HepG2 (cell line): ENCODE measurements at regions not wholly inside any gene's neighbourhood (a gene's known extent, or its start where the extent isn't known, plus 50 kb on each side); places are given as distances from the start of the nearest gene placed in this dataset.

ENCODE experiments used
- ATAC-seq: fragments of 200-7000 bp; cut with Tn5 transposase; 3 replicates; pipeline ENCODE4 v1.9.1; 2020; ENCODE audit warnings: mild to moderate bottlenecking, moderate library complexity
- BruUV-seq: library from RNA; stranded (reverse); fragments of 400-500 nt; replicated peaks from 2 replicates; lab custom pipeline; 2021; lab: Mats Ljungman, UMichigan
- CTCF ChIA-PET: fragments of 300-600 bp; formaldehyde crosslinking; extraction: SDS; loops from one replicate; lab custom pipeline; 2021; ENCODE audit warnings: low total read pairs, inconsistent platforms, low intra/inter-chr PET ratio; lab: Yijun Ruan, JAX
- POLR2A ChIA-PET: fragments of 350-600 bp; sonication (Branson Sonifier 250); formaldehyde crosslinking; loops from one replicate; lab custom pipeline; 2020; ENCODE audit warnings: antibody characterized with exemption, inconsistent platforms; lab: Yijun Ruan, JAX
- DNase-seq: peaks from one replicate; pipeline ENCODE4 v3.0.0-alpha.2; 2015; ENCODE audit warnings: low spot score
- FAIRE-seq: peaks from 3 replicates; lab custom pipeline; 2011; peaks lifted over from hg19 to GRCh38; lab: Jason Lieb, UNC
- H2AFZ ChIP-seq: one replicate; pipeline ENCODE4 v1.6.1; 2011; ENCODE audit warnings: low read length, inconsistent platforms
- H3K27ac ChIP-seq: fragments of 300-600 bp; 3 replicates; pipeline ENCODE4 v1.8.0; 2011; ENCODE audit warnings: mixed run types, mild to moderate bottlenecking, mixed read lengths, low read length, inconsistent platforms; ENCODE audit not compliant: insufficient read depth; ENCODE audit errors: extremely low read length
- H3K27me3 ChIP-seq, 2 experiments: fragments of 200-600 bp in 1 of 2; 2 replicates in 1 of 2; 3 replicates in 1 of 2; pipeline versions ENCODE4 v1.6.0 to v1.8.0; 2011; ENCODE audit warnings: low read length in 2 of 2, mild to moderate bottlenecking in 2 of 2, moderate library complexity in 2 of 2, inconsistent platforms in 1 of 2; ENCODE audit not compliant: insufficient read depth in 2 of 2, control insufficient read depth in 1 of 2
- H3K36me3 ChIP-seq, 2 experiments: fragments of 200-600 bp in 1 of 2; replicated peaks in 1 of 2; 2 replicates in 1 of 2; 3 replicates in 1 of 2; pipeline versions ENCODE4 v1.5.1 to v1.8.0; 2011; ENCODE audit warnings: low read length in 2 of 2, inconsistent platforms in 1 of 2; ENCODE audit not compliant: insufficient read depth in 2 of 2, control insufficient read depth in 1 of 2
- H3K4me1 ChIP-seq: 2 replicates; pipeline ENCODE4 v1.5.1; 2012; ENCODE audit warnings: low read length, inconsistent platforms; ENCODE audit not compliant: insufficient read depth
- H3K4me2 ChIP-seq: 2 replicates; pipeline ENCODE4 v1.6.0; 2011; ENCODE audit warnings: low read depth, low read length, inconsistent platforms
- H3K4me3 ChIP-seq, 3 experiments: fragments of 200-600 bp in 1 of 3; sonication (generic), shearing (Covaris generic) in 1 of 3; replicated peaks in 1 of 3; 2 replicates each; pipeline ENCODE4 v1.5.1; 2011 to 2016; ENCODE audit warnings: low read length in 3 of 3, inconsistent platforms in 2 of 3, low read depth in 2 of 3, mild to moderate bottlenecking in 2 of 3, control low read depth in 1 of 3, mixed read lengths in 1 of 3; ENCODE audit not compliant: insufficient read depth in 1 of 3
- H3K79me2 ChIP-seq: one replicate; pipeline ENCODE4 v1.6.1; 2011; ENCODE audit warnings: low read length, inconsistent platforms; ENCODE audit not compliant: insufficient read depth
- H3K9ac ChIP-seq: 2 replicates; pipeline ENCODE4 v1.6.0; 2011; ENCODE audit warnings: mild to moderate bottlenecking, low read depth, low read length, inconsistent platforms; ENCODE audit not compliant: insufficient read depth
- H3K9me3 ChIP-seq: 2 replicates; pipeline ENCODE4 v1.5.1; 2012; ENCODE audit warnings: mild to moderate bottlenecking, low read length
- H4K20me1 ChIP-seq: 2 replicates; pipeline ENCODE4 v1.6.0; 2011; ENCODE audit warnings: inconsistent platforms, mild to moderate bottlenecking, low read length, moderate library complexity; ENCODE audit not compliant: insufficient read depth
- ARHGAP35 ChIP-seq: sonication (generic); formaldehyde crosslinking; IDR thresholded peaks from 2 replicates; pipeline ENCODE4 v1.9.0; 2022; ENCODE audit warnings: mild to moderate bottlenecking, inconsistent platforms, moderate library complexity, missing genetic modification reagents, borderline replicate concordance
- CEBPB ChIP-seq: IDR thresholded peaks from 2 replicates; pipeline ENCODE4 v1.6.1; 2011; ENCODE audit warnings: low read depth, low read length, improper control_type of control experiment, borderline replicate concordance
- DNMT3B ChIP-seq: conservative IDR thresholded peaks from 2 replicates; pipeline ENCODE4 v1.6.1; 2016; ENCODE audit warnings: missing biosample characterization, control low read depth
- FOSL2 ChIP-seq: sonication (generic); formaldehyde crosslinking; IDR thresholded peaks from 2 replicates; pipeline ENCODE4 v1.4.0; 2020; ENCODE audit warnings: missing genetic modification reagents
- MAFK ChIP-seq, 2 experiments: IDR thresholded peaks in 1 of 2; conservative IDR thresholded peaks in 1 of 2; 2 replicates each; pipeline ENCODE4 v1.6.1; 2011; ENCODE audit warnings: improper control_type of control experiment in 2 of 2, low read length in 2 of 2
- NFRKB ChIP-seq: fragments of 450-650 bp; IDR thresholded peaks from 2 replicates; pipeline ENCODE4 v1.6.1; 2017
- ZNF781 ChIP-seq: sonication (generic); formaldehyde crosslinking; IDR thresholded peaks from 2 replicates; pipeline ENCODE4 v1.5.1; 2020; ENCODE audit warnings: borderline replicate concordance, mild to moderate bottlenecking, missing genetic modification reagents; ENCODE audit errors: not compliant biosample characterization
- ZZZ3 ChIP-seq: sonication (generic); formaldehyde crosslinking; IDR thresholded peaks from 2 replicates; pipeline ENCODE4 v1.4.0; 2020; ENCODE audit warnings: missing genetic modification reagents, mild to moderate bottlenecking, borderline replicate concordance
- WGBS: methylation state at CpG from one replicate; pipeline ENCODE4 v1.1.6; 2017; ENCODE audit warnings: low lambda C conversion rate; 5-methylcytosine and 5-hydroxymethylcytosine counted together
- in situ Hi-C: cut with HindIII; loops from 2 replicates; pipeline ENCODE4 v1.10.0; 2017; ENCODE audit warnings: low pct_unique_long_range_greater_than_20kb; ENCODE audit not compliant: extremely low pct_ligation_motif_present
- intact Hi-C: fragments of 100-400 bp; cut with micrococcal nuclease; formaldehyde crosslinking; loops from one replicate; pipeline ENCODE4 v1.10.0; 2022; ENCODE audit not compliant: unreplicated experiment
- TF ChIP-seq, protein P1 (sequence below): IDR thresholded peaks from 2 replicates; pipeline ENCODE4 v1.6.1; 2016; ENCODE audit warnings: control low read depth
- TF ChIP-seq, protein P2 (sequence below): IDR thresholded peaks from 2 replicates; pipeline ENCODE4 v1.4.0; 2020; ENCODE audit warnings: mild to moderate bottlenecking, missing genetic modification reagents

DNA sequence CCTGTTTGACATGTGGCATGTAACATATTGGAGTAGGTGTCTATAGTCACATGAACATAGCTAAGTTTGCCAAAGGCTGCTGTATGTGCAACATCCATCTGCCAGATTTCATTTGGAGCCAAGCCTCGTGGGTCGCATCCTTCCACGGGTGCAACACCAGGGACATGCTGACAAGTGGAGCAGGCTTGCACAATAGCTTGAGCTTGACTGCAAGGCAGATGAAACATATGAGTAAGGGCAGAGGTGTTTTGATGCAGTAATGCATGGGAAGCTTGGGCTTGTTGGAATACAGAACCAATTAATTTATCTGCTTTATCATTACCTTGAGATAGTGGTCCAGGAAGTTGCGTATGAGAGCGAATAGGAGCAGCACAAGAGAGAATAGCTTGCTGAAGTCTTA is 74.1 kb upstream of the BTN3A2 start:
- no peak overlapping the region for H3K4me2 ChIP-seq
- H3K36me3 ChIP-seq, result no peaks in the 10 kb centered on the region
- H3K4me3 ChIP-seq, result no peak overlapping the region
- FAIRE-seq (no peak), DNase-seq (no peak), ATAC-seq (no peak)
- TF ChIP-seq CEBPB, result peak; percentile 58
- TF ChIP-seq ZZZ3, result no peak
- ChIA-PET CTCF (no interaction called here), POLR2A (interaction anchor here (0.9 to 1.6 kb wide), 3 partner anchors 14 to 75 kb away, joined by 3 read pairs; a partner anchor contains a TSS)
- peaks cover 31% of the 10 kb centered on the region for H3K4me1 ChIP-seq
- intact Hi-C loops, result no loop called here
- H4K20me1 ChIP-seq, result no peaks in the 10 kb centered on the region
- no peaks in the 10 kb centered on the region for H3K9me3 ChIP-seq
- H3K27ac ChIP-seq, result no peak overlapping the region
- WGBS, result 50% methylated on average over 5 of the region's 5 CpGs
- BruUV-seq, result no TSS peak
- peaks cover 0 to 5% of the 10 kb centered on the region in 2 experiments; a peak in 1 of 5 replicates for H3K27me3 ChIP-seq
- in situ Hi-C loops, result no loop called here
- H3K79me2 ChIP-seq, result no peaks in the 10 kb centered on the region
- H2AFZ ChIP-seq, result no peak overlapping the region
- H3K9ac ChIP-seq, result no peak overlapping the region

DNA sequence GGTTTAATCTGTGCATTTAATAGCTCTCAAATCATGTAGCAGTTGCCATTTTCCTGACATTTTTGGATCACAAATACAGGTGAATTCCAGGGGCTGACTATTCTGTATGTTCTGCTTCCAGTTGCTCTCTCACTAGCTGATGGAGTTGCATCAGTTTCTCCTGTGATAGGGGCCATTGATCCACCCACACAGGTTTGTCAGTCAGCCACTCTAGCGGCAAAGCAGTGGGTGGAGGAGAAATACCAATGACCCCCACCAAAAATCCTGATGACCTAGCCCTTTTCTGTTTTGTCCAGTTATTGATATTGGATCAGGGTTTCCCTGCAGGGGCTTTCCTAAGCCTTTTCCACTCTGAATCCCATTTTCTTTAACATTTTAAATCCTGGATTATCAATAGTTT is 72.3 kb upstream of the BTN3A2 start:
- no peak overlapping the region for H3K4me2 ChIP-seq
- no TSS peak for BruUV-seq
- no peak overlapping the region for H3K27ac ChIP-seq
- H4K20me1 ChIP-seq, result no peaks in the 10 kb centered on the region
- peaks cover 35% of the 10 kb centered on the region for H3K4me1 ChIP-seq
- POLR2A ChIA-PET, result interaction anchor here (1.0 to 1.4 kb wide), 3 partner anchors 20 to 94 kb away, joined by 3 to 4 read pairs (median 3); a partner anchor contains a TSS
- TF ChIP-seq NFRKB (no peak), ARHGAP35 (CRISPR knock-in tag) (no peak), DNMT3B (CRISPR knock-in tag) (no peak), MAFK (conservative IDR thresholded peaks at IDR 0.05 in 1 of 2, IDR thresholded peaks at IDR 0.05 in 1 of 2; ENCODE audit: low read length in 2 of 2) (0 out of 4 replicates have a peak, but pooled peaks of 1 of the 2 experiments have one; percentile 14), ZNF781 (CRISPR knock-in tag) (no peak), FOSL2 (CRISPR knock-in tag) (no peak)
- TF ChIP-seq, protein P1, sequence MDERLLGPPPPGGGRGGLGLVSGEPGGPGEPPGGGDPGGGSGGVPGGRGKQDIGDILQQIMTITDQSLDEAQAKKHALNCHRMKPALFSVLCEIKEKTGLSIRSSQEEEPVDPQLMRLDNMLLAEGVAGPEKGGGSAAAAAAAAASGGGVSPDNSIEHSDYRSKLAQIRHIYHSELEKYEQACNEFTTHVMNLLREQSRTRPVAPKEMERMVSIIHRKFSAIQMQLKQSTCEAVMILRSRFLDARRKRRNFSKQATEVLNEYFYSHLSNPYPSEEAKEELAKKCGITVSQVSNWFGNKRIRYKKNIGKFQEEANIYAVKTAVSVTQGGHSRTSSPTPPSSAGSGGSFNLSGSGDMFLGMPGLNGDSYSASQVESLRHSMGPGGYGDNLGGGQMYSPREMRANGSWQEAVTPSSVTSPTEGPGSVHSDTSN (CRISPR knock-in tag), result no peak
- TF ChIP-seq, protein P2, sequence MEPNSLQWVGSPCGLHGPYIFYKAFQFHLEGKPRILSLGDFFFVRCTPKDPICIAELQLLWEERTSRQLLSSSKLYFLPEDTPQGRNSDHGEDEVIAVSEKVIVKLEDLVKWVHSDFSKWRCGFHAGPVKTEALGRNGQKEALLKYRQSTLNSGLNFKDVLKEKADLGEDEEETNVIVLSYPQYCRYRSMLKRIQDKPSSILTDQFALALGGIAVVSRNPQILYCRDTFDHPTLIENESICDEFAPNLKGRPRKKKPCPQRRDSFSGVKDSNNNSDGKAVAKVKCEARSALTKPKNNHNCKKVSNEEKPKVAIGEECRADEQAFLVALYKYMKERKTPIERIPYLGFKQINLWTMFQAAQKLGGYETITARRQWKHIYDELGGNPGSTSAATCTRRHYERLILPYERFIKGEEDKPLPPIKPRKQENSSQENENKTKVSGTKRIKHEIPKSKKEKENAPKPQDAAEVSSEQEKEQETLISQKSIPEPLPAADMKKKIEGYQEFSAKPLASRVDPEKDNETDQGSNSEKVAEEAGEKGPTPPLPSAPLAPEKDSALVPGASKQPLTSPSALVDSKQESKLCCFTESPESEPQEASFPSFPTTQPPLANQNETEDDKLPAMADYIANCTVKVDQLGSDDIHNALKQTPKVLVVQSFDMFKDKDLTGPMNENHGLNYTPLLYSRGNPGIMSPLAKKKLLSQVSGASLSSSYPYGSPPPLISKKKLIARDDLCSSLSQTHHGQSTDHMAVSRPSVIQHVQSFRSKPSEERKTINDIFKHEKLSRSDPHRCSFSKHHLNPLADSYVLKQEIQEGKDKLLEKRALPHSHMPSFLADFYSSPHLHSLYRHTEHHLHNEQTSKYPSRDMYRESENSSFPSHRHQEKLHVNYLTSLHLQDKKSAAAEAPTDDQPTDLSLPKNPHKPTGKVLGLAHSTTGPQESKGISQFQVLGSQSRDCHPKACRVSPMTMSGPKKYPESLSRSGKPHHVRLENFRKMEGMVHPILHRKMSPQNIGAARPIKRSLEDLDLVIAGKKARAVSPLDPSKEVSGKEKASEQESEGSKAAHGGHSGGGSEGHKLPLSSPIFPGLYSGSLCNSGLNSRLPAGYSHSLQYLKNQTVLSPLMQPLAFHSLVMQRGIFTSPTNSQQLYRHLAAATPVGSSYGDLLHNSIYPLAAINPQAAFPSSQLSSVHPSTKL (CRISPR knock-in tag), result no peak
- in situ Hi-C loops, result no loop called here
- peaks cover 0 to 5% of the 10 kb centered on the region in 2 experiments; a peak in 1 of 5 replicates for H3K27me3 ChIP-seq
- CTCF ChIA-PET, result no interaction called here
- intact Hi-C loops, result no loop called here
- DNase-seq (no peak), ATAC-seq (no peak), FAIRE-seq (no peak)
- 0% methylated on average over 1 of the region's 1 CpG for WGBS
- H3K4me3 ChIP-seq, result no peak overlapping the region
- no peak overlapping the region for H2AFZ ChIP-seq
- H3K79me2 ChIP-seq, result no peaks in the 10 kb centered on the region
- H3K9me3 ChIP-seq, result no peaks in the 10 kb centered on the region
- H3K36me3 ChIP-seq, result no peaks in the 10 kb centered on the region
- no peak overlapping the region for H3K9ac ChIP-seq
